AML-193 (cell line): ENCODE measurements at regions not wholly inside any gene's neighbourhood (a gene's known extent, or its start where the extent isn't known, plus 50 kb on each side); places are given as distances from the start of the nearest gene placed in this dataset.
"Not testable (repeated sequence)": the region's sequence is repeated elsewhere in the genome, so short reads cannot be mapped to it uniquely, and the experiment has no call there.

ENCODE experiments used
- DNase-seq, 2 experiments: peaks; one replicate each; lab custom pipeline; 2025; lab: John Stamatoyannopoulos, UW

GRCh38 chr4:1572964-1573720 lies 111.0 kb downstream of the FAM53A start:
- DNase-seq: no peak

- DNase-seq: no peak
Measured at GRCh38 chr4:1572521-1572920, 111.6 kb downstream of the FAM53A start.

- no peak for DNase-seq
Measured at GRCh38 chr4:1572010-1572385, 112.1 kb downstream of the FAM53A start.

GRCh38 chr4:1571165-1572009 lies 112.7 kb downstream of the FAM53A start:
- no peak for DNase-seq

GRCh38 chr4:1570291-1571164 lies 113.6 kb downstream of the FAM53A start:
- no peak for DNase-seq

- DNase-seq: no peak
Measured at GRCh38 chr4:1569461-1570151, 114.5 kb downstream of the FAM53A start.

- no peak for DNase-seq
Measured at GRCh38 chr4:1568855-1569460, 115.2 kb downstream of the FAM53A start.

GRCh38 chr4:1567808-1568581 lies 116.1 kb downstream of the FAM53A start:
- DNase-seq: no peak

- DNase-seq: no peak
Measured at GRCh38 chr4:1567519-1567807, 116.7 kb downstream of the FAM53A start.

GRCh38 chr4:1566838-1567518 lies 117.1 kb downstream of the FAM53A start:
- DNase-seq: no peak

GRCh38 chr4:1566301-1566837 lies 117.7 kb downstream of the FAM53A start:
- DNase-seq: not testable (repeated sequence)

GRCh38 chr4:1565598-1566295 lies 118.4 kb downstream of the FAM53A start:
- DNase-seq: no peak

- DNase-seq: no peak
Measured at GRCh38 chr4:1564535-1565375, 119.4 kb downstream of the FAM53A start.

- no peak for DNase-seq
Measured at GRCh38 chr4:1563768-1564485, 120.2 kb downstream of the FAM53A start.

- DNase-seq: no peak
Measured at GRCh38 chr4:1563241-1563640, 120.9 kb downstream of the FAM53A start.

GRCh38 chr4:1562771-1563170 lies 121.3 kb downstream of the FAM53A start:
- no peak for DNase-seq

- no peak for DNase-seq
Measured at GRCh38 chr4:1562371-1562770, 121.7 kb downstream of the FAM53A start.
